ENCODE measurements at regions not wholly inside any gene's neighbourhood (a gene's known extent, or its start where the extent isn't known, plus 50 kb on each side); places are given as distances from the start of the nearest gene placed in this dataset.

DNA sequence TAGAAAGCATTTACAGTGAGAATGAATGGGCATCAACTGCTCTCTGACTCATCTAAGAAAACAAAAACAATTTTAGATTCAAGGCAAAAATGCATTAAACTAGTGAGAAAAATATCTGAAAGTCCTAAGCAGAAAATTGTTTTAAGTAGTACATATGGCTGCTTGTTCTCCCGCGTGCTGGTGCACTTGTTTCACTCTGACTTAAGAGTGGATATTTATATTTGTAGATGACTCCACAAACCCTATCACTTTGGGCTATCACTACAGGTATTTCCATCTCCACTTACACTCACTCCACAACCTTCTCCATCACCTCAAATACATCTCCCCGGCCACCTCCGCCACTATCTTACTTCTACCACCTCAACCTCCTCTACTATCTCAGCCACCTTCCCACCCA lies 253.9 kb upstream of the EGLN3 start:
- ChIA-PET CTCF (no interaction called here), POLR2A (no interaction called here)

GRCh38 chr14:34203251-34203722 lies 252.4 kb upstream of the EGLN3 start:
- POLR2A ChIA-PET: no interaction called here
- CTCF ChIA-PET: no interaction called here
- no peak for DNase-seq (ENCODE audit: extremely low spot score)
- TF ChIP-seq CTCF (IDR thresholded peaks at IDR 0.05; ENCODE audit: control extremely low read depth, extremely low read depth, low read depth, missing control alignments): no peak

More for the DNA sequence above, 253.9 kb upstream of the EGLN3 start:
- no peak for DNase-seq (ENCODE audit: extremely low spot score)
- no peak for TF ChIP-seq CTCF (IDR thresholded peaks at IDR 0.05; ENCODE audit: control extremely low read depth, extremely low read depth, low read depth, missing control alignments)

DNA sequence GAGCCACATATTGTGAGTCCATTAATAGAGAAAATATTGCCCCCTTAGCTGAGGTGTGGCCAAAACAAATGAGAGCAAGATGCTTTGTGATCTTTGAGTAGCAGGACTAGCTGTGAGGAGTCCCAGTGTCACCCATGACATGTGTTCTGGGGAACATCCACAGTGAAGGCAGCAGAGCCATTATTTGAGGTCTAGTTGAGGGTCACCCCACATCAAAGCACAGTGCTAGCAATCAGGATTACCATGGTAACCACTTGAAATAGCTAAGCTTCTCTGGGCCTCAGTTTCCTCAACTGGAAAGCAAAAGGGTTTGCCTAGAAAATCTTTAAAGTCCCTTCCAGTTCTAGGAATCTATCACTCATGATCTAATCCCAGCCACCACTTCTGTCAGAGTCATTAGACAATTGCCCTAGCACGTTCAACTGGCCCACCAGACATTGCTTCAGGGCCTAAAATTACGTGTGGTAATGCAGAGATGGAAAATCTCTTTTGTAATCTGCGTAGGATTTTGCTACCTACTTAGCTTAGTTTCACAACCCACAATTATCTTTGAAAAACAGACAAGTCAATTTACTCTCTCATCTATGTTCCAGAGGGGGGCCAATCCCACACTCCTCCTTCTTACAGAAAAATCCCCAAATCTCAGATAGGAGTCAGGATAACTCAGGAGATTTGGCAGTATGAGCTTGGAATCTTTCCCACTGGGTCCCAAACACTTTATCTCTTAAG lies 251.2 kb upstream of the EGLN3 start:
- TF ChIP-seq CTCF (IDR thresholded peaks at IDR 0.05; ENCODE audit: control extremely low read depth, extremely low read depth, low read depth, missing control alignments): no peak
- POLR2A ChIA-PET: no interaction called here
- no peak for DNase-seq (ENCODE audit: extremely low spot score)
- CTCF ChIA-PET: interaction anchor here (0.7 to 2.7 kb wide), 6 partner anchors 10 to 121 kb away, joined by 3 to 6 read pairs (median 4); no protein-coding TSS in a partner anchor

- ChIA-PET POLR2A (no interaction called here), CTCF (interaction anchor here (1.1 to 1.4 kb wide), 3 partner anchors 8 to 27 kb away, joined by 3 to 4 read pairs (median 3); no protein-coding TSS in a partner anchor)
- TF ChIP-seq CTCF (IDR thresholded peaks at IDR 0.05; ENCODE audit: control extremely low read depth, extremely low read depth, low read depth, missing control alignments): no peak
- DNase-seq (ENCODE audit: extremely low spot score): no peak
These were observed 248.7 kb upstream of the EGLN3 start for GRCh38 chr14:34199585-34199984.

- POLR2A ChIA-PET: no interaction called here
- no peak for DNase-seq (ENCODE audit: extremely low spot score)
- TF ChIP-seq CTCF (IDR thresholded peaks at IDR 0.05; ENCODE audit: control extremely low read depth, extremely low read depth, low read depth, missing control alignments): no peak
- CTCF ChIA-PET: interaction anchor here (1.0 to 1.4 kb wide), 3 partner anchors 28 to 405 kb away, joined by 3 to 4 read pairs (median 4); no protein-coding TSS in a partner anchor
These were observed 247.2 kb upstream of the EGLN3 start for GRCh38 chr14:34198096-34198495.

GRCh38 chr14:34195964-34196363 lies 245.1 kb upstream of the EGLN3 start:
- ChIA-PET POLR2A (no interaction called here), CTCF (interaction anchor here (0.9 to 1.1 kb wide), 2 partner anchors 25 to 357 kb away, joined by 3 read pairs; no protein-coding TSS in a partner anchor)
- TF ChIP-seq CTCF (IDR thresholded peaks at IDR 0.05; ENCODE audit: control extremely low read depth, extremely low read depth, low read depth, missing control alignments): no peak
- DNase-seq (ENCODE audit: extremely low spot score): no peak
